Immature natural killer cell (primary cell): ENCODE measurements at regions not wholly inside any gene's neighbourhood (a gene's known extent, or its start where the extent isn't known, plus 50 kb on each side); places are given as distances from the start of the nearest gene placed in this dataset.
"Not testable (repeated sequence)": the region's sequence is repeated elsewhere in the genome, so short reads cannot be mapped to it uniquely, and the experiment has no call there.

ENCODE experiments used
- DNase-seq, 3 donors: peaks; one replicate each; pipeline ENCODE4 v3.0.0; 2022; ENCODE audit warnings: mixed read lengths in 1 of 3
- H3K27ac Mint-ChIP-seq, 6 donors: one replicate each; pipeline ENCODE4 v1.8.0; 2020; ENCODE audit warnings: mixed read lengths in 6 of 6, mild to moderate bottlenecking in 5 of 6, inconsistent platforms in 4 of 6, moderate library complexity in 3 of 6
- H3K27me3 Mint-ChIP-seq, 3 donors: one replicate each; pipeline ENCODE4 v1.8.0; 2020 to 2021; ENCODE audit warnings: low read depth in 3 of 3, mild to moderate bottlenecking in 3 of 3, mixed read lengths in 3 of 3, moderate library complexity in 3 of 3, inconsistent platforms in 1 of 3
- H3K36me3 Mint-ChIP-seq, 3 donors: one replicate each; pipeline ENCODE4 v1.8.0; 2020; ENCODE audit warnings: mixed read lengths in 3 of 3, inconsistent platforms in 2 of 3, mild to moderate bottlenecking in 2 of 3
- H3K4me1 Mint-ChIP-seq, 2 donors: one replicate each; pipeline ENCODE4 v1.8.0; 2020; ENCODE audit warnings: inconsistent platforms in 2 of 2, mild to moderate bottlenecking in 2 of 2, mixed read lengths in 2 of 2, moderate library complexity in 1 of 2
- H3K4me3 Mint-ChIP-seq, 5 donors: one replicate each; pipeline ENCODE4 v1.8.0; 2020; ENCODE audit warnings: mild to moderate bottlenecking in 5 of 5, mixed read lengths in 5 of 5, inconsistent platforms in 3 of 5, moderate library complexity in 3 of 5
- H3K9me3 Mint-ChIP-seq, 6 donors: one replicate each; pipeline ENCODE4 v1.8.0; 2020; ENCODE audit warnings: mild to moderate bottlenecking in 6 of 6, mixed read lengths in 6 of 6, inconsistent platforms in 4 of 6, moderate library complexity in 3 of 6

GRCh38 chr3:147161833-147162232, 244.5 kb downstream of the ZIC4 start:
- Mint-ChIP-seq H3K27me3 (peaks cover 0 to 4% (median under 1%) of the 10 kb centered on the region in 3 donors), H3K36me3 (no peaks in the 10 kb centered on the region), H3K9me3 (peaks cover 9 to 27% (median 17%) of the 10 kb centered on the region in 6 donors), H3K4me3 (no peak overlapping the region), H3K27ac (no peak overlapping the region), H3K4me1 (no peaks in the 10 kb centered on the region)
- DNase-seq: no peak

GRCh38 chr3:147160984-147161383, 245.4 kb downstream of the ZIC4 start:
- no peak overlapping the region for H3K4me3 Mint-ChIP-seq
- H3K36me3 Mint-ChIP-seq: no peaks in the 10 kb centered on the region
- H3K27me3 Mint-ChIP-seq: peaks cover 0 to 4% (median 2%) of the 10 kb centered on the region in 3 donors

GRCh38 chr3:147159141-147159540, 247.2 kb downstream of the ZIC4 start:
- Mint-ChIP-seq H3K36me3 (no peaks in the 10 kb centered on the region), H3K9me3 (peaks cover 19 to 43% (median 23%) of the 10 kb centered on the region in 6 donors), H3K4me1 (no peaks in the 10 kb centered on the region), H3K27ac (no peak overlapping the region), H3K4me3 (no peak overlapping the region), H3K27me3 (peaks cover 0 to 4% (median 3%) of the 10 kb centered on the region in 3 donors)
- no peak for DNase-seq

More at GRCh38 chr3:147160984-147161383, 245.4 kb downstream of the ZIC4 start:
- H3K27ac Mint-ChIP-seq: no peak overlapping the region
- no peaks in the 10 kb centered on the region for H3K4me1 Mint-ChIP-seq
- DNase-seq: no peak
- peaks cover 12 to 32% (median 21%) of the 10 kb centered on the region in 6 donors for H3K9me3 Mint-ChIP-seq

- H3K9me3 Mint-ChIP-seq: peaks cover 15 to 42% (median 24%) of the 10 kb centered on the region in 6 donors
- peaks cover 0 to 4% (median 3%) of the 10 kb centered on the region in 3 donors for H3K27me3 Mint-ChIP-seq
- no peak for DNase-seq
- H3K4me3 Mint-ChIP-seq: no peak overlapping the region
- H3K4me1 Mint-ChIP-seq: no peaks in the 10 kb centered on the region
- no peak overlapping the region for H3K27ac Mint-ChIP-seq
- H3K36me3 Mint-ChIP-seq: no peaks in the 10 kb centered on the region
Observed at GRCh38 chr3:147157631-147158030, 248.7 kb downstream of the ZIC4 start.

GRCh38 chr3:147154988-147155387, 251.4 kb downstream of the ZIC4 start:
- H3K4me1 Mint-ChIP-seq, H3K4me3 Mint-ChIP-seq, DNase-seq, H3K36me3 Mint-ChIP-seq, H3K27ac Mint-ChIP-seq, H3K27me3 Mint-ChIP-seq: not testable (repeated sequence)
- H3K9me3 Mint-ChIP-seq: peaks cover 8 to 40% (median 19%) of the 10 kb centered on the region in 6 donors

- Mint-ChIP-seq H3K4me1 (no peaks in the 10 kb centered on the region), H3K36me3 (no peaks in the 10 kb centered on the region), H3K4me3 (no peak overlapping the region)
Observed at GRCh38 chr3:147153830-147154539, 252.4 kb downstream of the ZIC4 start.

GRCh38 chr3:147152476-147152875, 253.9 kb downstream of the ZIC4 start:
- H3K9me3 Mint-ChIP-seq: peaks cover 7 to 45% (median 17%) of the 10 kb centered on the region in 6 donors
- H3K4me1 Mint-ChIP-seq: no peaks in the 10 kb centered on the region
- peaks cover 0 to 3% (median 0%) of the 10 kb centered on the region in 3 donors for H3K27me3 Mint-ChIP-seq
- H3K4me3 Mint-ChIP-seq: no peak overlapping the region
- no peak overlapping the region for H3K27ac Mint-ChIP-seq
- no peaks in the 10 kb centered on the region for H3K36me3 Mint-ChIP-seq
- DNase-seq: no peak

More at GRCh38 chr3:147153830-147154539, 252.4 kb downstream of the ZIC4 start:
- H3K27ac Mint-ChIP-seq: no peak overlapping the region
- H3K27me3 Mint-ChIP-seq: peaks cover 0 to 3% (median 0%) of the 10 kb centered on the region in 3 donors
- H3K9me3 Mint-ChIP-seq: peaks cover 8 to 47% (median 18%) of the 10 kb centered on the region in 6 donors
- DNase-seq: no peak

- Mint-ChIP-seq H3K4me3 (no peak overlapping the region), H3K27me3 (no peaks in the 10 kb centered on the region), H3K27ac (no peak overlapping the region), H3K9me3 (peaks cover 10 to 46% (median 15%) of the 10 kb centered on the region in 6 donors), H3K4me1 (no peaks in the 10 kb centered on the region), H3K36me3 (peaks cover 0 to 7% (median 0%) of the 10 kb centered on the region in 3 donors)
- no peak for DNase-seq
Observed at GRCh38 chr3:147141516-147142288, 264.6 kb downstream of the ZIC4 start.

GRCh38 chr3:147139341-147139740, 267.0 kb downstream of the ZIC4 start:
- no peak for DNase-seq
- peaks cover 7 to 42% (median 16%) of the 10 kb centered on the region in 6 donors for H3K9me3 Mint-ChIP-seq
- no peak overlapping the region for H3K4me3 Mint-ChIP-seq
- H3K27me3 Mint-ChIP-seq: no peaks in the 10 kb centered on the region
- no peaks in the 10 kb centered on the region for H3K4me1 Mint-ChIP-seq
- H3K36me3 Mint-ChIP-seq: peaks cover 0 to 4% (median 0%) of the 10 kb centered on the region in 3 donors
- H3K27ac Mint-ChIP-seq: no peak overlapping the region

- H3K9me3 Mint-ChIP-seq: peaks cover 11 to 34% (median 22%) of the 10 kb centered on the region in 6 donors
- no peak overlapping the region for H3K27ac Mint-ChIP-seq
- H3K27me3 Mint-ChIP-seq: peaks cover 0 to 2% (median 0%) of the 10 kb centered on the region in 3 donors
- H3K4me1 Mint-ChIP-seq: no peaks in the 10 kb centered on the region
- DNase-seq: no peak
- H3K4me3 Mint-ChIP-seq: no peak overlapping the region
- no peaks in the 10 kb centered on the region for H3K36me3 Mint-ChIP-seq
Observed at GRCh38 chr3:147132168-147132567, 274.2 kb downstream of the ZIC4 start.

- H3K4me3 Mint-ChIP-seq: no peak overlapping the region
- peaks cover 11 to 30% (median 19%) of the 10 kb centered on the region in 6 donors for H3K9me3 Mint-ChIP-seq
- H3K4me1 Mint-ChIP-seq: no peaks in the 10 kb centered on the region
- DNase-seq: no peak
- H3K27ac Mint-ChIP-seq: no peak overlapping the region
- peaks cover 0 to 4% (median 0%) of the 10 kb centered on the region in 3 donors for H3K36me3 Mint-ChIP-seq
- H3K27me3 Mint-ChIP-seq: peaks cover 0 to 2% (median 0%) of the 10 kb centered on the region in 3 donors
Observed at GRCh38 chr3:147130461-147130860, 275.9 kb downstream of the ZIC4 start.

- H3K27me3 Mint-ChIP-seq: peaks cover 0 to 2% (median 0%) of the 10 kb centered on the region in 3 donors
Observed at GRCh38 chr3:147129665-147130064, 276.7 kb downstream of the ZIC4 start.

GRCh38 chr3:147122350-147122749, 284.0 kb downstream of the ZIC4 start:
- DNase-seq: no peak
- Mint-ChIP-seq H3K36me3 (peaks cover 0 to 4% (median 0%) of the 10 kb centered on the region in 3 donors), H3K9me3 (peaks cover 3 to 24% (median 8%) of the 10 kb centered on the region in 6 donors), H3K4me1 (no peaks in the 10 kb centered on the region), H3K27me3 (no peaks in the 10 kb centered on the region), H3K4me3 (no peak overlapping the region), H3K27ac (no peak overlapping the region)

More at GRCh38 chr3:147129665-147130064, 276.7 kb downstream of the ZIC4 start:
- Mint-ChIP-seq H3K9me3 (peaks cover 12 to 29% (median 17%) of the 10 kb centered on the region in 6 donors), H3K4me1 (no peaks in the 10 kb centered on the region), H3K4me3 (no peak overlapping the region), H3K36me3 (peaks cover 0 to 4% (median 0%) of the 10 kb centered on the region in 3 donors), H3K27ac (no peak overlapping the region)
- no peak for DNase-seq

GRCh38 chr3:147119989-147120388, 286.4 kb downstream of the ZIC4 start:
- DNase-seq: no peak
- H3K4me3 Mint-ChIP-seq: no peak overlapping the region
- H3K9me3 Mint-ChIP-seq: peaks cover 0 to 26% (median 2%) of the 10 kb centered on the region in 6 donors
- H3K27ac Mint-ChIP-seq: no peak overlapping the region
- H3K27me3 Mint-ChIP-seq: no peaks in the 10 kb centered on the region
- no peaks in the 10 kb centered on the region for H3K4me1 Mint-ChIP-seq
- no peaks in the 10 kb centered on the region for H3K36me3 Mint-ChIP-seq
